ENCODE measurements at regions not wholly inside any gene's neighbourhood (a gene's known extent, or its start where the extent isn't known, plus 50 kb on each side); places are given as distances from the start of the nearest gene placed in this dataset.

GRCh38 chr15:66954601-66955000, 110.8 kb upstream of the SMAD3 start:
- H3K79me2 ChIP-seq (ENCODE audit: low read length): no peaks in the 10 kb centered on the region
- H3K27me3 ChIP-seq (ENCODE audit: low read length): no peaks in the 10 kb centered on the region
- no peak overlapping the region for H3K4me3 ChIP-seq (ENCODE audit: low read length)
- H3K36me3 ChIP-seq (ENCODE audit: insufficient read depth, low read length): no peaks in the 10 kb centered on the region
- no peak overlapping the region for H3K9ac ChIP-seq (ENCODE audit: low read length)
- no peak for DNase-seq
- H3K4me2 ChIP-seq (ENCODE audit: low read depth, low read length, poor library complexity, severe bottlenecking): no peak overlapping the region
- no peaks in the 10 kb centered on the region for H3K9me2 ChIP-seq (replicated peaks; ENCODE audit: insufficient read depth, low read length)
- no peaks in the 10 kb centered on the region for H4K20me1 ChIP-seq (ENCODE audit: insufficient read depth, low read depth, low read length)
- peaks cover 48% of the 10 kb centered on the region for H3K4me1 ChIP-seq (ENCODE audit: low read length)
- no peak overlapping the region for H2AFZ ChIP-seq (ENCODE audit: low read length)
- H3K9me3 ChIP-seq (ENCODE audit: low read length): no peaks in the 10 kb centered on the region
- no peak overlapping the region for H3K27ac ChIP-seq (ENCODE audit: low read length)

GRCh38 chr15:66955001-66955516, 110.3 kb upstream of the SMAD3 start:
- DNase-seq: no peak
- Histone ChIP-seq H2AFZ (ENCODE audit: low read length) (no peak overlapping the region), H3K27ac (ENCODE audit: low read length) (no peak overlapping the region), H3K4me3 (ENCODE audit: low read length) (no peak overlapping the region), H3K9ac (ENCODE audit: low read length) (no peak overlapping the region), H3K27me3 (ENCODE audit: low read length) (no peaks in the 10 kb centered on the region), H3K4me2 (ENCODE audit: low read depth, low read length, poor library complexity, severe bottlenecking) (no peak overlapping the region), H3K36me3 (ENCODE audit: insufficient read depth, low read length) (no peaks in the 10 kb centered on the region), H4K20me1 (ENCODE audit: insufficient read depth, low read depth, low read length) (no peaks in the 10 kb centered on the region), H3K4me1 (ENCODE audit: low read length) (peaks cover 45% of the 10 kb centered on the region), H3K9me2 (replicated peaks; ENCODE audit: insufficient read depth, low read length) (no peaks in the 10 kb centered on the region), H3K9me3 (ENCODE audit: low read length) (no peaks in the 10 kb centered on the region), H3K79me2 (ENCODE audit: low read length) (no peaks in the 10 kb centered on the region)

- Histone ChIP-seq H3K27ac (ENCODE audit: low read length) (no peak overlapping the region), H3K36me3 (ENCODE audit: insufficient read depth, low read length) (no peaks in the 10 kb centered on the region), H3K9me2 (replicated peaks; ENCODE audit: insufficient read depth, low read length) (no peaks in the 10 kb centered on the region), H3K4me3 (ENCODE audit: low read length) (no peak overlapping the region), H3K27me3 (ENCODE audit: low read length) (no peaks in the 10 kb centered on the region), H3K4me2 (ENCODE audit: low read depth, low read length, poor library complexity, severe bottlenecking) (no peak overlapping the region), H4K20me1 (ENCODE audit: insufficient read depth, low read depth, low read length) (no peaks in the 10 kb centered on the region), H3K79me2 (ENCODE audit: low read length) (no peaks in the 10 kb centered on the region), H3K9me3 (ENCODE audit: low read length) (no peaks in the 10 kb centered on the region), H3K4me1 (ENCODE audit: low read length) (peaks cover 35% of the 10 kb centered on the region), H3K9ac (ENCODE audit: low read length) (no peak overlapping the region), H2AFZ (ENCODE audit: low read length) (no peak overlapping the region)
- DNase-seq: no peak
These were observed 109.4 kb upstream of the SMAD3 start for GRCh38 chr15:66955871-66956585.

- H3K4me2 ChIP-seq (ENCODE audit: low read depth, low read length, poor library complexity, severe bottlenecking): no peak overlapping the region
- no peak overlapping the region for H2AFZ ChIP-seq (ENCODE audit: low read length)
These were observed 108.6 kb upstream of the SMAD3 start for GRCh38 chr15:66956672-66957430.

GRCh38 chr15:66957431-66957720, 108.0 kb upstream of the SMAD3 start:
- Histone ChIP-seq H4K20me1 (ENCODE audit: insufficient read depth, low read depth, low read length) (no peaks in the 10 kb centered on the region), H3K27me3 (ENCODE audit: low read length) (no peaks in the 10 kb centered on the region), H3K4me3 (ENCODE audit: low read length) (no peak overlapping the region), H3K9ac (ENCODE audit: low read length) (no peak overlapping the region), H3K4me1 (ENCODE audit: low read length) (peaks cover 22% of the 10 kb centered on the region), H3K27ac (ENCODE audit: low read length) (no peak overlapping the region), H3K9me3 (ENCODE audit: low read length) (no peaks in the 10 kb centered on the region), H3K9me2 (replicated peaks; ENCODE audit: insufficient read depth, low read length) (no peaks in the 10 kb centered on the region), H3K79me2 (ENCODE audit: low read length) (no peaks in the 10 kb centered on the region), H2AFZ (ENCODE audit: low read length) (no peak overlapping the region), H3K4me2 (ENCODE audit: low read depth, low read length, poor library complexity, severe bottlenecking) (no peak overlapping the region), H3K36me3 (ENCODE audit: insufficient read depth, low read length) (no peaks in the 10 kb centered on the region)
- DNase-seq: no peak

More at GRCh38 chr15:66956672-66957430, 108.6 kb upstream of the SMAD3 start:
- Histone ChIP-seq H4K20me1 (ENCODE audit: insufficient read depth, low read depth, low read length) (no peaks in the 10 kb centered on the region), H3K36me3 (ENCODE audit: insufficient read depth, low read length) (no peaks in the 10 kb centered on the region), H3K27ac (ENCODE audit: low read length) (no peak overlapping the region), H3K27me3 (ENCODE audit: low read length) (no peaks in the 10 kb centered on the region), H3K9ac (ENCODE audit: low read length) (no peak overlapping the region), H3K4me3 (ENCODE audit: low read length) (no peak overlapping the region), H3K9me3 (ENCODE audit: low read length) (no peaks in the 10 kb centered on the region), H3K79me2 (ENCODE audit: low read length) (no peaks in the 10 kb centered on the region), H3K9me2 (replicated peaks; ENCODE audit: insufficient read depth, low read length) (no peaks in the 10 kb centered on the region), H3K4me1 (ENCODE audit: low read length) (peaks cover 27% of the 10 kb centered on the region)
- no peak for DNase-seq

GRCh38 chr15:66959066-66959465, 106.3 kb upstream of the SMAD3 start:
- Histone ChIP-seq H3K9me3 (ENCODE audit: low read length) (no peaks in the 10 kb centered on the region), H3K9ac (ENCODE audit: low read length) (no peak overlapping the region), H3K79me2 (ENCODE audit: low read length) (no peaks in the 10 kb centered on the region), H3K4me2 (ENCODE audit: low read depth, low read length, poor library complexity, severe bottlenecking) (no peak overlapping the region), H3K4me3 (ENCODE audit: low read length) (no peak overlapping the region), H3K4me1 (ENCODE audit: low read length) (peaks cover 8% of the 10 kb centered on the region), H4K20me1 (ENCODE audit: insufficient read depth, low read depth, low read length) (no peaks in the 10 kb centered on the region), H3K27ac (ENCODE audit: low read length) (no peak overlapping the region), H3K36me3 (ENCODE audit: insufficient read depth, low read length) (no peaks in the 10 kb centered on the region), H2AFZ (ENCODE audit: low read length) (no peak overlapping the region), H3K9me2 (replicated peaks; ENCODE audit: insufficient read depth, low read length) (no peaks in the 10 kb centered on the region), H3K27me3 (ENCODE audit: low read length) (no peaks in the 10 kb centered on the region)
- no peak for DNase-seq

- no peaks in the 10 kb centered on the region for H3K79me2 ChIP-seq (ENCODE audit: low read length)
- H4K20me1 ChIP-seq (ENCODE audit: insufficient read depth, low read depth, low read length): no peaks in the 10 kb centered on the region
- H3K27ac ChIP-seq (ENCODE audit: low read length): no peak overlapping the region
- DNase-seq: no peak
- H2AFZ ChIP-seq (ENCODE audit: low read length): no peak overlapping the region
- no peaks in the 10 kb centered on the region for H3K9me3 ChIP-seq (ENCODE audit: low read length)
- no peaks in the 10 kb centered on the region for H3K36me3 ChIP-seq (ENCODE audit: insufficient read depth, low read length)
- no peak overlapping the region for H3K4me2 ChIP-seq (ENCODE audit: low read depth, low read length, poor library complexity, severe bottlenecking)
- peaks cover 3% of the 10 kb centered on the region; the same call in 1 of the 2 replicates for H3K4me1 ChIP-seq (ENCODE audit: low read length)
- H3K4me3 ChIP-seq (ENCODE audit: low read length): no peak overlapping the region
- no peaks in the 10 kb centered on the region for H3K27me3 ChIP-seq (ENCODE audit: low read length)
- no peaks in the 10 kb centered on the region for H3K9me2 ChIP-seq (replicated peaks; ENCODE audit: insufficient read depth, low read length)
- H3K9ac ChIP-seq (ENCODE audit: low read length): no peak overlapping the region
These were observed 105.5 kb upstream of the SMAD3 start for GRCh38 chr15:66959875-66960274.

- no peaks in the 10 kb centered on the region for H4K20me1 ChIP-seq (ENCODE audit: insufficient read depth, low read depth, low read length)
- peaks cover 3% of the 10 kb centered on the region; the same call in 1 of the 2 replicates for H3K4me1 ChIP-seq (ENCODE audit: low read length)
- H3K4me3 ChIP-seq (ENCODE audit: low read length): no peak overlapping the region
- H3K9ac ChIP-seq (ENCODE audit: low read length): no peak overlapping the region
- H3K27ac ChIP-seq (ENCODE audit: low read length): no peak overlapping the region
- no peaks in the 10 kb centered on the region for H3K9me3 ChIP-seq (ENCODE audit: low read length)
- no peaks in the 10 kb centered on the region for H3K79me2 ChIP-seq (ENCODE audit: low read length)
- no peaks in the 10 kb centered on the region for H3K27me3 ChIP-seq (ENCODE audit: low read length)
- H3K4me2 ChIP-seq (ENCODE audit: low read depth, low read length, poor library complexity, severe bottlenecking): no peak overlapping the region
- no peaks in the 10 kb centered on the region for H3K36me3 ChIP-seq (ENCODE audit: insufficient read depth, low read length)
- no peaks in the 10 kb centered on the region for H3K9me2 ChIP-seq (replicated peaks; ENCODE audit: insufficient read depth, low read length)
- DNase-seq: no peak
- H2AFZ ChIP-seq (ENCODE audit: low read length): no peak overlapping the region
These were observed 104.9 kb upstream of the SMAD3 start for GRCh38 chr15:66960519-66960918.

Measured in Karpas-422 (cell line).